Breast epithelium (tissue), 4 donors: ENCODE measurements at regions not wholly inside any gene's neighbourhood (a gene's known extent, or its start where the extent isn't known, plus 50 kb on each side); places are given as distances from the start of the nearest gene placed in this dataset.

ENCODE experiments used
- DNase-seq, 2 donors: peaks; one replicate each; pipeline ENCODE4 v3.0.0-alpha.2; 2019; ENCODE audit warnings: low spot score in 2 of 2
- H3K27ac ChIP-seq, 2 donors: fragments of 200-600 bp; sonication (generic) in 1 of 2; one replicate each; pipeline ENCODE4 v1.5.1; 2016 to 2019; ENCODE audit warnings: mild to moderate bottlenecking in 1 of 2
- H3K27me3 ChIP-seq, 2 donors: fragments of 200-600 bp; sonication (generic) in 1 of 2; one replicate each; pipeline versions ENCODE4 v1.5.1 to v1.6.0; 2017 to 2019; ENCODE audit warnings: control low read depth in 1 of 2, mild to moderate bottlenecking in 1 of 2
- H3K36me3 ChIP-seq: fragments of 200-600 bp; one replicate; pipeline ENCODE4 v1.5.1; 2019
- H3K4me1 ChIP-seq, 2 donors: fragments of 200-600 bp; sonication (generic); one replicate each; pipeline ENCODE4 v1.5.1; 2016 to 2019; ENCODE audit warnings: control low read depth in 1 of 2
- H3K4me3 ChIP-seq, 3 donors: fragments of 200-600 bp; sonication (generic); 1 replicate in 2 of 3; 2 replicates in 1 of 3; pipeline ENCODE4 v1.5.1; 2016 to 2019; ENCODE audit warnings: mild to moderate bottlenecking in 3 of 3, moderate library complexity in 2 of 3
- H3K9me3 ChIP-seq, 2 donors: fragments of 200-600 bp; sonication (generic) in 1 of 2; one replicate each; pipeline ENCODE4 v1.5.1; 2016 to 2019; ENCODE audit warnings: control low read depth in 1 of 2
- CTCF ChIP-seq, 3 donors: fragments of 450-650 bp; IDR thresholded peaks; one replicate each; pipeline ENCODE4 v1.5.1; 2016 to 2017; ENCODE audit warnings: antibody characterized with exemption in 3 of 3, mild to moderate bottlenecking in 3 of 3, moderate library complexity in 3 of 3
- POLR2A ChIP-seq: fragments of 450-650 bp; IDR thresholded peaks from one replicate; pipeline ENCODE4 v1.6.1; 2016; ENCODE audit warnings: antibody characterized with exemption, mild to moderate bottlenecking, moderate library complexity
- POLR2AphosphoS5 ChIP-seq, 3 donors: sonication (generic); formaldehyde crosslinking; IDR thresholded peaks; one replicate each; pipeline ENCODE4 v1.6.1; 2017; ENCODE audit warnings: antibody characterized with exemption in 3 of 3
- intact Hi-C: fragments of 100-400 bp; cut with DNase I; formaldehyde crosslinking; loops from one replicate; pipeline ENCODE4 v1.15.1; 2023; ENCODE audit warnings: low total_unique reads

- Histone ChIP-seq H3K27me3 (no peaks in the 10 kb centered on the region), H3K27ac (peak overlapping the region in 1 of 2 donors; percentile 32), H3K36me3 (no peaks in the 10 kb centered on the region), H3K4me3 (no peak overlapping the region), H3K9me3 (no peaks in the 10 kb centered on the region), H3K4me1 (peaks cover 0 to 11% of the 10 kb centered on the region in 2 donors)
- no peak for DNase-seq
- intact Hi-C loops: no loop called here
- TF ChIP-seq CTCF (IDR thresholded peaks at IDR 0.05): no peak
- no peak for TF ChIP-seq POLR2AphosphoS5 (IDR thresholded peaks at IDR 0.05)
- TF ChIP-seq POLR2A: no peak
Measured at GRCh38 chr1:14137411-14138134, 437.6 kb downstream of the PRDM2 start.

- DNase-seq: no peak
- TF ChIP-seq POLR2A (no peak), CTCF (IDR thresholded peaks at IDR 0.05) (no peak), POLR2AphosphoS5 (IDR thresholded peaks at IDR 0.05) (no peak)
- H3K27me3 ChIP-seq: no peaks in the 10 kb centered on the region
- H3K4me3 ChIP-seq: no peak overlapping the region
- H3K36me3 ChIP-seq: no peaks in the 10 kb centered on the region
- peaks cover 0 to 14% of the 10 kb centered on the region in 2 donors for H3K4me1 ChIP-seq
- H3K27ac ChIP-seq: no peak overlapping the region
- no peaks in the 10 kb centered on the region for H3K9me3 ChIP-seq
- intact Hi-C loops: no loop called here
Measured at GRCh38 chr1:14138135-14138506, 438.1 kb downstream of the PRDM2 start.

GRCh38 chr1:14138687-14139086 is 438.7 kb downstream of the PRDM2 start:
- no peak overlapping the region for H3K27ac ChIP-seq
- H3K36me3 ChIP-seq: no peaks in the 10 kb centered on the region
- no peak for DNase-seq
- H3K4me3 ChIP-seq: no peak overlapping the region
- no peak for TF ChIP-seq CTCF (IDR thresholded peaks at IDR 0.05)
- TF ChIP-seq POLR2A: no peak
- TF ChIP-seq POLR2AphosphoS5 (IDR thresholded peaks at IDR 0.05): no peak
- intact Hi-C loops: no loop called here
- no peaks in the 10 kb centered on the region for H3K27me3 ChIP-seq
- peaks cover 0 to 14% of the 10 kb centered on the region in 2 donors for H3K4me1 ChIP-seq
- H3K9me3 ChIP-seq: no peaks in the 10 kb centered on the region

- DNase-seq: peak; percentile 68 to 90
- intact Hi-C loops: no loop called here
- TF ChIP-seq CTCF (IDR thresholded peaks at IDR 0.05) (peak in 1 of 3 donors; percentile 10), POLR2AphosphoS5 (IDR thresholded peaks at IDR 0.05) (peak; percentile 26 to 54 (median 49)), POLR2A (no peak)
- Histone ChIP-seq H3K4me1 (peaks cover 0 to 14% of the 10 kb centered on the region in 2 donors), H3K9me3 (no peaks in the 10 kb centered on the region), H3K36me3 (no peaks in the 10 kb centered on the region), H3K27me3 (no peaks in the 10 kb centered on the region), H3K4me3 (no peak overlapping the region), H3K27ac (peak overlapping the region; percentile 52 to 58)
Measured at GRCh38 chr1:14140831-14141401, 440.9 kb downstream of the PRDM2 start.

- TF ChIP-seq POLR2AphosphoS5 (IDR thresholded peaks at IDR 0.05) (no peak), CTCF (IDR thresholded peaks at IDR 0.05) (no peak), POLR2A (no peak)
- intact Hi-C loops: no loop called here
- Histone ChIP-seq H3K4me3 (no peak overlapping the region), H3K4me1 (peaks cover 0 to 14% of the 10 kb centered on the region in 2 donors), H3K27ac (peak overlapping the region in 1 of 2 donors; percentile 43), H3K9me3 (no peaks in the 10 kb centered on the region), H3K36me3 (no peaks in the 10 kb centered on the region), H3K27me3 (no peaks in the 10 kb centered on the region)
- no peak for DNase-seq
Measured at GRCh38 chr1:14141656-14142055, 441.7 kb downstream of the PRDM2 start.
